HepG2 (cell line): ENCODE measurements at regions not wholly inside any gene's neighbourhood (a gene's known extent, or its start where the extent isn't known, plus 50 kb on each side); places are given as distances from the start of the nearest gene placed in this dataset.
A peak's percentile ranks its signal among the peaks of the same experiment; 100 is the strongest.

Experiments
- ATAC-seq: fragments of 200-7000 bp; cut with Tn5 transposase; 3 replicates; pipeline ENCODE4 v1.9.1; 2020; ENCODE audit warnings: mild to moderate bottlenecking, moderate library complexity
- BruUV-seq: library from RNA; stranded (reverse); fragments of 400-500 nt; replicated peaks from 2 replicates; lab custom pipeline; 2021; lab: Mats Ljungman, UMichigan
- CTCF ChIA-PET: fragments of 300-600 bp; formaldehyde crosslinking; extraction: SDS; loops from one replicate; lab custom pipeline; 2021; ENCODE audit warnings: low total read pairs, inconsistent platforms, low intra/inter-chr PET ratio; lab: Yijun Ruan, JAX
- POLR2A ChIA-PET: fragments of 350-600 bp; sonication (Branson Sonifier 250); formaldehyde crosslinking; loops from one replicate; lab custom pipeline; 2020; ENCODE audit warnings: antibody characterized with exemption, inconsistent platforms; lab: Yijun Ruan, JAX
- DNase-seq: peaks from one replicate; pipeline ENCODE4 v3.0.0-alpha.2; 2015; ENCODE audit warnings: low spot score
- FAIRE-seq: peaks from 3 replicates; lab custom pipeline; 2011; peaks lifted over from hg19 to GRCh38; lab: Jason Lieb, UNC
- H2AFZ ChIP-seq: one replicate; pipeline ENCODE4 v1.6.1; 2011; ENCODE audit warnings: low read length, inconsistent platforms
- H3K27ac ChIP-seq: fragments of 300-600 bp; 3 replicates; pipeline ENCODE4 v1.8.0; 2011; ENCODE audit warnings: mixed run types, mild to moderate bottlenecking, mixed read lengths, low read length, inconsistent platforms; ENCODE audit not compliant: insufficient read depth; ENCODE audit errors: extremely low read length
- H3K27me3 ChIP-seq, 2 experiments: fragments of 200-600 bp in 1 of 2; 2 replicates in 1 of 2; 3 replicates in 1 of 2; pipeline versions ENCODE4 v1.6.0 to v1.8.0; 2011; ENCODE audit warnings: low read length in 2 of 2, mild to moderate bottlenecking in 2 of 2, moderate library complexity in 2 of 2, inconsistent platforms in 1 of 2; ENCODE audit not compliant: insufficient read depth in 2 of 2, control insufficient read depth in 1 of 2
- H3K36me3 ChIP-seq, 2 experiments: fragments of 200-600 bp in 1 of 2; replicated peaks in 1 of 2; 2 replicates in 1 of 2; 3 replicates in 1 of 2; pipeline versions ENCODE4 v1.5.1 to v1.8.0; 2011; ENCODE audit warnings: low read length in 2 of 2, inconsistent platforms in 1 of 2; ENCODE audit not compliant: insufficient read depth in 2 of 2, control insufficient read depth in 1 of 2
- H3K4me1 ChIP-seq: 2 replicates; pipeline ENCODE4 v1.5.1; 2012; ENCODE audit warnings: low read length, inconsistent platforms; ENCODE audit not compliant: insufficient read depth
- H3K4me2 ChIP-seq: 2 replicates; pipeline ENCODE4 v1.6.0; 2011; ENCODE audit warnings: low read depth, low read length, inconsistent platforms
- H3K4me3 ChIP-seq, 3 experiments: fragments of 200-600 bp in 1 of 3; sonication (generic), shearing (Covaris generic) in 1 of 3; replicated peaks in 1 of 3; 2 replicates each; pipeline ENCODE4 v1.5.1; 2011 to 2016; ENCODE audit warnings: low read length in 3 of 3, inconsistent platforms in 2 of 3, low read depth in 2 of 3, mild to moderate bottlenecking in 2 of 3, control low read depth in 1 of 3, mixed read lengths in 1 of 3; ENCODE audit not compliant: insufficient read depth in 1 of 3
- H3K79me2 ChIP-seq: one replicate; pipeline ENCODE4 v1.6.1; 2011; ENCODE audit warnings: low read length, inconsistent platforms; ENCODE audit not compliant: insufficient read depth
- H3K9ac ChIP-seq: 2 replicates; pipeline ENCODE4 v1.6.0; 2011; ENCODE audit warnings: mild to moderate bottlenecking, low read depth, low read length, inconsistent platforms; ENCODE audit not compliant: insufficient read depth
- H3K9me3 ChIP-seq: 2 replicates; pipeline ENCODE4 v1.5.1; 2012; ENCODE audit warnings: mild to moderate bottlenecking, low read length
- H4K20me1 ChIP-seq: 2 replicates; pipeline ENCODE4 v1.6.0; 2011; ENCODE audit warnings: inconsistent platforms, mild to moderate bottlenecking, low read length, moderate library complexity; ENCODE audit not compliant: insufficient read depth
- BCL6 ChIP-seq: IDR thresholded peaks from 2 replicates; pipeline ENCODE4 v1.6.1; 2016; ENCODE audit warnings: missing genetic modification reagents, missing compliant biosample characterization
- MAFK ChIP-seq, 2 experiments: IDR thresholded peaks in 1 of 2; conservative IDR thresholded peaks in 1 of 2; 2 replicates each; pipeline ENCODE4 v1.6.1; 2011; ENCODE audit warnings: improper control_type of control experiment in 2 of 2, low read length in 2 of 2
- MATR3 ChIP-seq: sonication (generic); formaldehyde crosslinking; IDR thresholded peaks from 2 replicates; pipeline ENCODE4 v1.4.0; 2020; ENCODE audit warnings: missing genetic modification reagents
- NR2F2 ChIP-seq: IDR thresholded peaks from 2 replicates; pipeline ENCODE4 v1.6.1; 2012; ENCODE audit warnings: low read depth, inconsistent platforms, borderline replicate concordance
- ZFP82 ChIP-seq: sonication (generic); formaldehyde crosslinking; IDR thresholded peaks from 2 replicates; pipeline ENCODE4 v1.5.1; 2020; ENCODE audit warnings: mild to moderate bottlenecking, missing genetic modification reagents, borderline replicate concordance
- ZNF121 ChIP-seq: sonication (generic); formaldehyde crosslinking; IDR thresholded peaks from 2 replicates; pipeline ENCODE4 v1.5.0; 2020; ENCODE audit warnings: mild to moderate bottlenecking, missing genetic modification reagents
- ZNF224 ChIP-seq: sonication (generic); formaldehyde crosslinking; IDR thresholded peaks from 2 replicates; pipeline ENCODE4 v1.5.0; 2020; ENCODE audit warnings: mild to moderate bottlenecking, missing genetic modification reagents
- ZNF33A ChIP-seq: sonication (generic); formaldehyde crosslinking; IDR thresholded peaks from 2 replicates; pipeline ENCODE4 v1.5.1; 2020; ENCODE audit warnings: missing genetic modification reagents, mild to moderate bottlenecking, moderate library complexity, borderline replicate concordance
- ZNF550 ChIP-seq: sonication (generic); formaldehyde crosslinking; IDR thresholded peaks from 2 replicates; pipeline ENCODE4 v1.4.0; 2020; ENCODE audit warnings: mild to moderate bottlenecking, missing genetic modification reagents, borderline replicate concordance
- WGBS: methylation state at CpG from one replicate; pipeline ENCODE4 v1.1.6; 2017; ENCODE audit warnings: low lambda C conversion rate; 5-methylcytosine and 5-hydroxymethylcytosine counted together
- in situ Hi-C: cut with HindIII; loops from 2 replicates; pipeline ENCODE4 v1.10.0; 2017; ENCODE audit warnings: low pct_unique_long_range_greater_than_20kb; ENCODE audit not compliant: extremely low pct_ligation_motif_present
- intact Hi-C: fragments of 100-400 bp; cut with micrococcal nuclease; formaldehyde crosslinking; loops from one replicate; pipeline ENCODE4 v1.10.0; 2022; ENCODE audit not compliant: unreplicated experiment
- TF ChIP-seq, protein P1 (sequence below): sonication (generic); formaldehyde crosslinking; IDR thresholded peaks from 2 replicates; pipeline ENCODE4 v1.5.0; 2020; ENCODE audit warnings: mild to moderate bottlenecking, missing genetic modification reagents, borderline replicate concordance
- TF ChIP-seq, protein P2 (sequence below): sonication (generic); formaldehyde crosslinking; IDR thresholded peaks from 2 replicates; pipeline ENCODE4 v1.5.1; 2020; ENCODE audit warnings: mild to moderate bottlenecking, moderate library complexity, missing genetic modification reagents

DNA sequence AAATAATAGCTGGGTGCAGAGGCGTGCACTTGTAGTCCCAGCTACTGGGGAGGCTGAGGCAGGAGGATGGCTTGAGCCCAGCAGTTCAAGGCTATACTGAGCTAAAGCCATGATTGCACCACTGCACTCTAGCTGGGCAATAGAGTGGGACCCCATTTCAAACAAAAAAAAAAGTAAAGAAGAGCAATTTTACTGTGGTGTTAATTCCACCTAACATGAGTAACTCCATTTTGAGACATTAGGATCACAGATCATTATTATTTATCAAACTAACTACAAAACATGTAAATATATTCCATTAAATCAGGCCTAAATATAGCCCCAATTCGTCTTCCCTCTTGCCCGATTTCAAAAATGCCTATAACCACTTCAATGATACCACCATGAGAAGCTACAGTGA is 104.8 kb upstream of the TRIM24 start:
- Histone ChIP-seq H4K20me1 (no peaks in the 10 kb centered on the region), H3K36me3 (no peaks in the 10 kb centered on the region), H3K4me1 (peaks cover 41% of the 10 kb centered on the region), H2AFZ (no peak overlapping the region), H3K9me3 (peaks cover 10% of the 10 kb centered on the region), H3K79me2 (no peaks in the 10 kb centered on the region), H3K27ac (no peak overlapping the region), H3K9ac (no peak overlapping the region), H3K27me3 (no peaks in the 10 kb centered on the region), H3K4me3 (no peak overlapping the region), H3K4me2 (no peak overlapping the region)
- no peak for ATAC-seq
- WGBS, result 100% methylated on average over 3 of the region's 3 CpGs
- intact Hi-C loops (no loop called here), in situ Hi-C loops (no loop called here)
- peak; percentile 47; the same call in 1 of the 2 replicates for TF ChIP-seq ZNF121 (CRISPR knock-in tag)
- TF ChIP-seq, protein P1, sequence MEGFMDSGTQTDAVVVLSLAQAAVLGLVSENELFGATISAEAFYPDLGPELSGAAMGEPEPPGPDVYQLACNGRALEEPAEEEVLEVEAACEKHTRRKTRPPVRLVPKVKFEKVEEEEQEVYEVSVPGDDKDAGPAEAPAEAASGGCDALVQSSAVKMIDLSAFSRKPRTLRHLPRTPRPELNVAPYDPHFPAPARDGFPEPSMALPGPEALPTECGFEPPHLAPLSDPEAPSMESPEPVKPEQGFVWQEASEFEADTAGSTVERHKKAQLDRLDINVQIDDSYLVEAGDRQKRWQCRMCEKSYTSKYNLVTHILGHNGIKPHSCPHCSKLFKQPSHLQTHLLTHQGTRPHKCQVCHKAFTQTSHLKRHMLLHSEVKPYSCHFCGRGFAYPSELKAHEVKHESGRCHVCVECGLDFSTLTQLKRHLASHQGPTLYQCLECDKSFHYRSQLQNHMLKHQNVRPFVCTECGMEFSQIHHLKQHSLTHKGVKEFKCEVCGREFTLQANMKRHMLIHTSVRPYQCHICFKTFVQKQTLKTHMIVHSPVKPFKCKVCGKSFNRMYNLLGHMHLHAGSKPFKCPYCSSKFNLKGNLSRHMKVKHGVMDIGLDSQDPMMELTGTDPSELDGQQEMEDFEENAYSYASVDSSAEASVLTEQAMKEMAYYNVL (CRISPR knock-in tag), result no peak
- no peak for DNase-seq
- no TSS peak for BruUV-seq
- CTCF ChIA-PET, result no interaction called here
- POLR2A ChIA-PET, result interaction anchor here (0.9 to 3.9 kb wide), 5 partner anchors 33 to 117 kb away, joined by 3 to 18 read pairs (median 3); no protein-coding TSS in a partner anchor
- FAIRE-seq, result no peak

DNA sequence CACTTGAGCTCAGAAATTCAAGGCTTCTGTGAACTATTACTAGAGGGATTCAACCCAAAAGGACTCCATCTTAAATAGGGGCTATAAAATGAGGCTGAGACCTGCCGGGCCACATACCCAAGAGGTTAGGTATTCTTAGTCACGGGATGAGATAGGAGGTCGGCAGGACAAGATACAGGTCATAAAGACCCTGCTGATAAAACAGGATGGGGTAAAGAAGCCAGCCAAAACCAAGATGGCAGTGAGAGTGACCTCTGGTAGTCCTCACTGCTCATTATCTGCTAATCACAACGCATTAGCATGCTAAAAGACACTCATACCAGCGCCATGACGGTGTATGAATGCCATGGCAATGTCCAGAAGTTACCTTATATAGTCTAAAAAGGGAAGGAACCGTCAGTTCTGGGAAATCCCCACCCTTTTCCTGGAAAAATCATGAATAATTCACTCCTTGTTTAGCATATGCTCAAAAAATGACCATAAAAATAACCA is 101.2 kb upstream of the TRIM24 start:
- BruUV-seq, result no TSS peak
- no peak for TF ChIP-seq ZFP82 (CRISPR knock-in tag)
- TF ChIP-seq MATR3 (CRISPR knock-in tag), result no peak
- no peak for TF ChIP-seq ZNF33A (CRISPR knock-in tag)
- no peak for TF ChIP-seq ZNF224 (CRISPR knock-in tag)
- TF ChIP-seq, protein P2, sequence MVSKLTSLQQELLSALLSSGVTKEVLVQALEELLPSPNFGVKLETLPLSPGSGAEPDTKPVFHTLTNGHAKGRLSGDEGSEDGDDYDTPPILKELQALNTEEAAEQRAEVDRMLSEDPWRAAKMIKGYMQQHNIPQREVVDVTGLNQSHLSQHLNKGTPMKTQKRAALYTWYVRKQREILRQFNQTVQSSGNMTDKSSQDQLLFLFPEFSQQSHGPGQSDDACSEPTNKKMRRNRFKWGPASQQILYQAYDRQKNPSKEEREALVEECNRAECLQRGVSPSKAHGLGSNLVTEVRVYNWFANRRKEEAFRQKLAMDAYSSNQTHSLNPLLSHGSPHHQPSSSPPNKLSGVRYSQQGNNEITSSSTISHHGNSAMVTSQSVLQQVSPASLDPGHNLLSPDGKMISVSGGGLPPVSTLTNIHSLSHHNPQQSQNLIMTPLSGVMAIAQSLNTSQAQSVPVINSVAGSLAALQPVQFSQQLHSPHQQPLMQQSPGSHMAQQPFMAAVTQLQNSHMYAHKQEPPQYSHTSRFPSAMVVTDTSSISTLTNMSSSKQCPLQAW (CRISPR knock-in tag), result no peak
- no peak for TF ChIP-seq ZNF550 (CRISPR knock-in tag)
- no peak for TF ChIP-seq BCL6
- no peak for TF ChIP-seq MAFK (conservative IDR thresholded peaks at IDR 0.05 in 1 of 2, IDR thresholded peaks at IDR 0.05 in 1 of 2; ENCODE audit: low read length in 2 of 2)
- TF ChIP-seq NR2F2, result no peak

More for the DNA sequence above, 101.2 kb upstream of the TRIM24 start:
- intact Hi-C loops, result no loop called here
- ATAC-seq, result no peak
- in situ Hi-C loops, result no loop called here
- no peak overlapping the region for H3K9ac ChIP-seq
- H3K27ac ChIP-seq, result no peak overlapping the region
- no peaks in the 10 kb centered on the region for H3K27me3 ChIP-seq
- H3K9me3 ChIP-seq, result no peaks in the 10 kb centered on the region
- no peak for DNase-seq
- no peaks in the 10 kb centered on the region for H4K20me1 ChIP-seq
- no peak for FAIRE-seq
- H3K79me2 ChIP-seq, result no peaks in the 10 kb centered on the region
- POLR2A ChIA-PET, result interaction anchor here (1.6 kb wide), 1 partner anchor 42 kb away, joined by 3 read pairs; no protein-coding TSS in a partner anchor
- H3K4me3 ChIP-seq, result no peak overlapping the region
- CTCF ChIA-PET, result no interaction called here
- no peaks in the 10 kb centered on the region for H3K36me3 ChIP-seq
- WGBS, result 87% methylated on average over 7 of the region's 7 CpGs
- no peak overlapping the region for H2AFZ ChIP-seq
- H3K4me2 ChIP-seq, result no peak overlapping the region
- H3K4me1 ChIP-seq, result peaks cover 37% of the 10 kb centered on the region
